Transverse colon (tissue), 3 donors: ENCODE measurements at regions not wholly inside any gene's neighbourhood (a gene's known extent, or its start where the extent isn't known, plus 50 kb on each side); places are given as distances from the start of the nearest gene placed in this dataset.
"Not testable (repeated sequence)": the region's sequence is repeated elsewhere in the genome, so short reads cannot be mapped to it uniquely, and the experiment has no call there.

ENCODE experiments used
- EP300 ChIP-seq: sonication (generic); formaldehyde crosslinking; IDR thresholded peaks from one replicate; pipeline ENCODE4 v1.6.1; 2017; ENCODE audit warnings: antibody characterized with exemption, low read depth
- POLR2A ChIP-seq: fragments of 450-650 bp; IDR thresholded peaks from one replicate; pipeline ENCODE4 v1.6.1; 2016; ENCODE audit warnings: antibody characterized with exemption, mild to moderate bottlenecking, moderate library complexity
- TF ChIP-seq, protein P1 (sequence below), 5 experiments: fragments of 200-600 bp in 3 of 5; fragments of 450-650 bp in 2 of 5; sonication (generic) in 3 of 5; IDR thresholded peaks; 1 replicate in 2 of 5; 2 replicates in 3 of 5; pipeline ENCODE4 v1.5.1; 2016 to 2017; ENCODE audit warnings: antibody characterized with exemption in 5 of 5, inconsistent platforms in 3 of 5, mild to moderate bottlenecking in 2 of 5, moderate library complexity in 1 of 5

DNA sequence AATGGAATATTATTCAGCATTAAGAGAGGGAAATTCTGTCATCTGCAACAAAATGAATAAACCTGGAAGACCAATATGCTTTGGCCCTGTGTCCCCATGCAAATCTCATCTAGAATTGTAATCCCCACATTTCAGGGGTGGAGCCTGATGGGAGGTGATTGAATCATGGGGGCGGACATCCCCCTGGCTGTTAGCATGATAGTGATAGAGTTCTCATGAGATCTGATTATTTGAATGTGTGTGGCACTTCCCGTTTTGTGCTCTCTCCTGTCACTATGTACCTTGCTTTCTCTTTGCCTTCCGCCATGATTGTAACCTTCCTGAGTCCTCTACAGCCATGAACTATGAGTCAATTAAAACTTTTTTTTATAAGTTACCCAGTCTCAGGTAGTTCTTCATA is 83.7 kb upstream of the C1QTNF3 start:
- TF ChIP-seq, protein P1, sequence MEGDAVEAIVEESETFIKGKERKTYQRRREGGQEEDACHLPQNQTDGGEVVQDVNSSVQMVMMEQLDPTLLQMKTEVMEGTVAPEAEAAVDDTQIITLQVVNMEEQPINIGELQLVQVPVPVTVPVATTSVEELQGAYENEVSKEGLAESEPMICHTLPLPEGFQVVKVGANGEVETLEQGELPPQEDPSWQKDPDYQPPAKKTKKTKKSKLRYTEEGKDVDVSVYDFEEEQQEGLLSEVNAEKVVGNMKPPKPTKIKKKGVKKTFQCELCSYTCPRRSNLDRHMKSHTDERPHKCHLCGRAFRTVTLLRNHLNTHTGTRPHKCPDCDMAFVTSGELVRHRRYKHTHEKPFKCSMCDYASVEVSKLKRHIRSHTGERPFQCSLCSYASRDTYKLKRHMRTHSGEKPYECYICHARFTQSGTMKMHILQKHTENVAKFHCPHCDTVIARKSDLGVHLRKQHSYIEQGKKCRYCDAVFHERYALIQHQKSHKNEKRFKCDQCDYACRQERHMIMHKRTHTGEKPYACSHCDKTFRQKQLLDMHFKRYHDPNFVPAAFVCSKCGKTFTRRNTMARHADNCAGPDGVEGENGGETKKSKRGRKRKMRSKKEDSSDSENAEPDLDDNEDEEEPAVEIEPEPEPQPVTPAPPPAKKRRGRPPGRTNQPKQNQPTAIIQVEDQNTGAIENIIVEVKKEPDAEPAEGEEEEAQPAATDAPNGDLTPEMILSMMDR (IDR thresholded peaks at IDR 0.05), result not testable (repeated sequence)
- TF ChIP-seq POLR2A, EP300: not testable (repeated sequence)
